ENCODE measurements at regions not wholly inside any gene's neighbourhood (a gene's known extent, or its start where the extent isn't known, plus 50 kb on each side); places are given as distances from the start of the nearest gene placed in this dataset.

DNA sequence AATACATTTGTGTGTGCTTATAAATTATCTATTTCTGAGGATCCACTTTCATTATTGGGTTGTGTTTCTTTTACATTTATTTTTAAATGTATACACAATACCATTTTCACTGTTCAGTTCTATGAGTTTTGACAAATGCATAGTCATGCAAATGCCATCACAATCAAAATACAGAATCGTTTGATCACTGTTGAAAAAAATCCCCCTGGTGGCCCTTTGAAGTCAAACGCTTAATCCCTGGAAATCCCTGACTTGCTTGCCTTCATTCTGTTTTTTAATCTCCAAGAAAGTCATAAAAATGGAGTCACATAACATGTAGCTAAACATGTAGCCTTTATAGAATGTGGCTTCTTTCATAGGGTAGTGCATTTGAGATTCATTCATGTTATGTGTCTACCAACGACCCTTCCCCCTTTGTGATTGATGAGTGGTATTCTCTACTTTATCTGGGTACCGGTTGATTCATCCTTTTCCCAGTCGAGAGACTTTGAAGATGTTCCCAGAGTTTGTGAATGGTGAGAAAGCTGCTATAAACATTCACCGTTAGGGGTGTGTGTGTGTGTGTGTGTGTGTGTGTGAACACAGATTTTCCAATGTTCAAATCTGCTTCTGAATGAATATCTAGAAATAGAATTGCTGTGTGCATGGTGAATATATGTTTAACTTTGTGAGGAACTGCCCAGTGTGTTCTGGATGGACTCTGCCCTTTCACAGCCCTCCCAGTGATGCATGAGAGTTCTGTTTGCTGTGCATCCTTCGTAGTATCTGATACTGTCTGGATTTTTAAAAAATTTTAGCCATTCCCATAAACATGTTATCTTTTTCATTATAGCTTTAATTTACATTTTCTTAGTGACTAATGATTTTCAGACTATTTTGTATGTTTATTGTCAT lies 173.6 kb downstream of the GALR1 start:
- FAIRE-seq (no peak), DNase-seq (ENCODE audit: low read depth, low spot score) (no peak)
- no peaks in the 10 kb centered on the region for H3K9me1 ChIP-seq (ENCODE audit: control insufficient read depth, extremely low read depth, insufficient read depth, low read length)
- no peaks in the 10 kb centered on the region for H3K36me3 ChIP-seq (ENCODE audit: control insufficient read depth in 2 of 2, extremely low read depth in 1 of 2, insufficient read depth in 2 of 2, low read length in 2 of 2)
- H3K79me2 ChIP-seq (ENCODE audit: control insufficient read depth, insufficient read depth, low read length), result no peaks in the 10 kb centered on the region
- no peak overlapping the region for H3K4me2 ChIP-seq (ENCODE audit: control insufficient read depth, extremely low read depth, insufficient read depth, low read depth, low read length)
- H3K4me3 ChIP-seq (ENCODE audit: control insufficient read depth in 2 of 3, extremely low read depth in 1 of 3, insufficient read depth in 2 of 3, low read depth in 1 of 3, low read length in 3 of 3), result no peak overlapping the region
- H3K27ac ChIP-seq (ENCODE audit: control insufficient read depth, insufficient read depth, low read length), result no peak overlapping the region
- TF ChIP-seq, protein P1, sequence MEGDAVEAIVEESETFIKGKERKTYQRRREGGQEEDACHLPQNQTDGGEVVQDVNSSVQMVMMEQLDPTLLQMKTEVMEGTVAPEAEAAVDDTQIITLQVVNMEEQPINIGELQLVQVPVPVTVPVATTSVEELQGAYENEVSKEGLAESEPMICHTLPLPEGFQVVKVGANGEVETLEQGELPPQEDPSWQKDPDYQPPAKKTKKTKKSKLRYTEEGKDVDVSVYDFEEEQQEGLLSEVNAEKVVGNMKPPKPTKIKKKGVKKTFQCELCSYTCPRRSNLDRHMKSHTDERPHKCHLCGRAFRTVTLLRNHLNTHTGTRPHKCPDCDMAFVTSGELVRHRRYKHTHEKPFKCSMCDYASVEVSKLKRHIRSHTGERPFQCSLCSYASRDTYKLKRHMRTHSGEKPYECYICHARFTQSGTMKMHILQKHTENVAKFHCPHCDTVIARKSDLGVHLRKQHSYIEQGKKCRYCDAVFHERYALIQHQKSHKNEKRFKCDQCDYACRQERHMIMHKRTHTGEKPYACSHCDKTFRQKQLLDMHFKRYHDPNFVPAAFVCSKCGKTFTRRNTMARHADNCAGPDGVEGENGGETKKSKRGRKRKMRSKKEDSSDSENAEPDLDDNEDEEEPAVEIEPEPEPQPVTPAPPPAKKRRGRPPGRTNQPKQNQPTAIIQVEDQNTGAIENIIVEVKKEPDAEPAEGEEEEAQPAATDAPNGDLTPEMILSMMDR (optimal IDR thresholded peaks at IDR 0.05 in 1 of 3, IDR thresholded peaks at IDR 0.05 in 1 of 3, conservative IDR thresholded peaks at IDR 0.05 in 1 of 3; ENCODE audit: extremely low read depth in 1 of 3, insufficient read depth in 2 of 3, low read length in 3 of 3), result no peak
- TF ChIP-seq EZH2 (IDR thresholded peaks at IDR 0.05; ENCODE audit: low read length), result no peak
- no peak overlapping the region for H2AFZ ChIP-seq (ENCODE audit: control insufficient read depth, low read length)
- H3K4me1 ChIP-seq (ENCODE audit: control insufficient read depth, extremely low read depth, insufficient read depth, low read length), result no peaks in the 10 kb centered on the region
- H3K9me3 ChIP-seq (ENCODE audit: control insufficient read depth, low read depth, low read length), result no peaks in the 10 kb centered on the region
- H3K27me3 ChIP-seq (ENCODE audit: control insufficient read depth, extremely low read depth, insufficient read depth, low read length), result no peaks in the 10 kb centered on the region
- no peak overlapping the region for H3K9ac ChIP-seq (ENCODE audit: control insufficient read depth, extremely low read depth, insufficient read depth, low read length)
- dilution Hi-C loops (cut with MboI; ENCODE audit: extremely low pct_ligation_motif_present, low sequenced_read_pairs), result no loop called here
- H4K20me1 ChIP-seq (ENCODE audit: control insufficient read depth, extremely low read depth, insufficient read depth, low read length), result no peaks in the 10 kb centered on the region

DNA sequence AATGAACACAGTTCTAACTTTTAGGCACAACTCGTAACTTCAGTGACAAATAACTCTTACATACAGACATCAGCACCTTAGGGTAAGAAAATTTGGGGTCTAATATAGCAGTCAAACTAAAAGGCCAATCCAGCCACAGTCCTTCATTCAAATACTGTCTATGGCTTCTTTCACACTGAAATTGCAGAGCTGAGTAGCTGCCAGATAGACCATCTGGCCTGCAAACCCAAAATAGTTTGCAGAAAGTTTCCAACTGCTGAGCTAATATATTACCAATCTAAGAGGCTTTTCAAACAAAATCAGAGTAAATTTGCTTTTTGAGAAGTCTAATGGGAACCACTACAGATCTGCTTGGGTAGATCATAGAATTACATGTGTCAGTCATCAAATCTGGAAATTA lies 183.4 kb downstream of the GALR1 start:
- Histone ChIP-seq H2AFZ (ENCODE audit: control insufficient read depth, low read length) (no peak overlapping the region), H3K27me3 (ENCODE audit: control insufficient read depth, extremely low read depth, insufficient read depth, low read length) (no peaks in the 10 kb centered on the region), H3K9ac (ENCODE audit: control insufficient read depth, extremely low read depth, insufficient read depth, low read length) (no peak overlapping the region), H3K4me3 (ENCODE audit: control insufficient read depth in 2 of 3, extremely low read depth in 1 of 3, insufficient read depth in 2 of 3, low read depth in 1 of 3, low read length in 3 of 3) (no peak overlapping the region), H3K27ac (ENCODE audit: control insufficient read depth, insufficient read depth, low read length) (no peak overlapping the region), H3K4me1 (ENCODE audit: control insufficient read depth, extremely low read depth, insufficient read depth, low read length) (no peaks in the 10 kb centered on the region), H3K36me3 (ENCODE audit: control insufficient read depth in 2 of 2, extremely low read depth in 1 of 2, insufficient read depth in 2 of 2, low read length in 2 of 2) (no peaks in the 10 kb centered on the region), H3K79me2 (ENCODE audit: control insufficient read depth, insufficient read depth, low read length) (no peaks in the 10 kb centered on the region), H3K9me1 (ENCODE audit: control insufficient read depth, extremely low read depth, insufficient read depth, low read length) (no peaks in the 10 kb centered on the region), H3K4me2 (ENCODE audit: control insufficient read depth, extremely low read depth, insufficient read depth, low read depth, low read length) (no peak overlapping the region), H4K20me1 (ENCODE audit: control insufficient read depth, extremely low read depth, insufficient read depth, low read length) (no peaks in the 10 kb centered on the region), H3K9me3 (ENCODE audit: control insufficient read depth, low read depth, low read length) (no peaks in the 10 kb centered on the region)
- FAIRE-seq, result no peak
- no peak for DNase-seq (ENCODE audit: low read depth, low spot score)
- TF ChIP-seq, protein P1 (optimal IDR thresholded peaks at IDR 0.05 in 1 of 3, IDR thresholded peaks at IDR 0.05 in 1 of 3, conservative IDR thresholded peaks at IDR 0.05 in 1 of 3; ENCODE audit: extremely low read depth in 1 of 3, insufficient read depth in 2 of 3, low read length in 3 of 3), result no peak
- no peak for TF ChIP-seq EZH2 (IDR thresholded peaks at IDR 0.05; ENCODE audit: low read length)
- dilution Hi-C loops (cut with MboI; ENCODE audit: extremely low pct_ligation_motif_present, low sequenced_read_pairs), result no loop called here

Data from keratinocyte (primary cell).